GM20000 (cell line): ENCODE measurements at regions not wholly inside any gene's neighbourhood (a gene's known extent, or its start where the extent isn't known, plus 50 kb on each side); places are given as distances from the start of the nearest gene placed in this dataset.

Experiments used
- DNase-seq: peaks from one replicate; pipeline ENCODE4 v3.0.0; 2012; ENCODE audit warnings: low spot score
- TF ChIP-seq, protein P1 (sequence below): IDR thresholded peaks from 2 replicates; pipeline ENCODE4 v1.5.1; 2012; ENCODE audit warnings: mild to moderate bottlenecking, control low read depth; ENCODE audit errors: extremely low read depth, missing control alignments

DNA sequence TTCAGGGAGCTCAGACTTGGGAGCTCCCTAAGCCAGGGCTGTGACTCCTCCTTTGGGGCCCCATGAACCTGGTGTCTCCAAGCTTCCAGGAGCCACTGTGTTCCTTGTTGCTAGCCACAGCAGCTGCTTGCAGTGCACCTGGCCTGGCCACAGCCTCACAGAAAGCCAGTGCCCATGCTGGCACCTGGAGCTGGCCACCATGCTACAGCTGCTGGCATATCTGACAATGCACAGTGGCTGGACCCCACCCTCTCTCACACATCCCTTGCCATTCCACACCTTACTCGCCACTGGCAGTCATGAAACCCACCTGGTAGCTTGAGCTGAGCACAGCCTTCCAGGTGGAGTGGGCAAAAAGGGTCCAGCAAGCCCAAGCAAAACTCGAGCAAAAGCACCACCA, 441.7 kb downstream of the ARAP2 start:
- TF ChIP-seq, protein P1, sequence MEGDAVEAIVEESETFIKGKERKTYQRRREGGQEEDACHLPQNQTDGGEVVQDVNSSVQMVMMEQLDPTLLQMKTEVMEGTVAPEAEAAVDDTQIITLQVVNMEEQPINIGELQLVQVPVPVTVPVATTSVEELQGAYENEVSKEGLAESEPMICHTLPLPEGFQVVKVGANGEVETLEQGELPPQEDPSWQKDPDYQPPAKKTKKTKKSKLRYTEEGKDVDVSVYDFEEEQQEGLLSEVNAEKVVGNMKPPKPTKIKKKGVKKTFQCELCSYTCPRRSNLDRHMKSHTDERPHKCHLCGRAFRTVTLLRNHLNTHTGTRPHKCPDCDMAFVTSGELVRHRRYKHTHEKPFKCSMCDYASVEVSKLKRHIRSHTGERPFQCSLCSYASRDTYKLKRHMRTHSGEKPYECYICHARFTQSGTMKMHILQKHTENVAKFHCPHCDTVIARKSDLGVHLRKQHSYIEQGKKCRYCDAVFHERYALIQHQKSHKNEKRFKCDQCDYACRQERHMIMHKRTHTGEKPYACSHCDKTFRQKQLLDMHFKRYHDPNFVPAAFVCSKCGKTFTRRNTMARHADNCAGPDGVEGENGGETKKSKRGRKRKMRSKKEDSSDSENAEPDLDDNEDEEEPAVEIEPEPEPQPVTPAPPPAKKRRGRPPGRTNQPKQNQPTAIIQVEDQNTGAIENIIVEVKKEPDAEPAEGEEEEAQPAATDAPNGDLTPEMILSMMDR: no peak
- DNase-seq: no peak

DNA sequence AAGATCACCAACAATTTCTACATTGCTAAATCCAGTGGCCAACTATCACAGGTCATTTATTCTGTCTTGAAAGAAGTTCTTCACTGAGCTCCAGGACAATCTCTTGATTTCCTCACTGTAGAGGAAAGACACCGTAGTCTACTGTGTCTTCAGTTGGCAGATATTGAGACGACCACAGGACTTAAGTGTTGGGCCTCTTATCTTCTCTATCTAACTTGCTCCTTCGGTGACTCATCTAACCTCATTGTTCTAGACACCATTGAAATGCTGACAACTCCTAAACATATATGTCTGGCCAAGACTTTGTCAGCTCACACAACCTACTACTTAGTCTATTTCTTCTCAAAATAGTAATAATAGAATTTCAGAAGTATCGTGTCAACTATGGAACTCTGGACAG, 425.8 kb downstream of the ARAP2 start:
- DNase-seq: no peak
- TF ChIP-seq, protein P1: no peak

DNA sequence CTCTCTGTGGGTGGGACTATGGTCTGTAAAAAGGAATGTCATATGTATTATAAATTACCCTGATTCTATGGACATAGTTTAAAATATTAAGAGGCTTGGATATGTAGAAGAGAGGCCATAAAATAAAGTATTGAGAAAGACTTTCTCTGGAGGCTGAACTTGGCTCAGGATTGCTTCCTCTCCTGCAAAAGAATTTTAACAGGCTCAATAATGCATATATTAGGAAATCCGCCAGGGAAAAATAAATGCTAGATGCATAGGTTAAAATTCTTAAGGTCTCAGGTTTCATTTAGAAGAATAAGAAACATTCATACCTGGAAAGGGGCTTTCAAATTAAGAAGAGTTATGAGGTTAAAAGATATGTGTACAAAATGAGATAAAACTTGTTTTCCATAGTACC, 424.3 kb downstream of the ARAP2 start:
- no peak for DNase-seq

DNA sequence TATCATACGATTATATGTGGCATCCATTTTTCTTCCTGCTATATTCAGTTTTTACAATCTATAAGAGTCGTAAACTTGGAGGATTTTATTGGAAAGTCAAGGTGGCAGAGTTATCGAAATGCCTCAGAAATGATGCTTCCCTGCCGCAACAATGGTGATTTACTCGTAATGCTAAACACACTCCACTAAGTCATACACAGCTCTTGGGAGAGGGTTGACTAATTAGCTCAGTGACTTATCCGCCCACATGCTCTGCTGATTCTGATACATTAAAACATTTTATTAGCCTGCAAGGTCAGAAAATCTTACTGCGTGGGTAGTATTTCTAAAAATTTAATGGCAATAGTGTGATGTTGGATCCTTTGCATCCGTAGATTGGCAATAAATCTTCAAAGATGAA, 420.1 kb downstream of the ARAP2 start:
- DNase-seq: no peak
- TF ChIP-seq, protein P1: no peak

More for the DNA sequence above, 424.3 kb downstream of the ARAP2 start:
- TF ChIP-seq, protein P1: no peak

DNA sequence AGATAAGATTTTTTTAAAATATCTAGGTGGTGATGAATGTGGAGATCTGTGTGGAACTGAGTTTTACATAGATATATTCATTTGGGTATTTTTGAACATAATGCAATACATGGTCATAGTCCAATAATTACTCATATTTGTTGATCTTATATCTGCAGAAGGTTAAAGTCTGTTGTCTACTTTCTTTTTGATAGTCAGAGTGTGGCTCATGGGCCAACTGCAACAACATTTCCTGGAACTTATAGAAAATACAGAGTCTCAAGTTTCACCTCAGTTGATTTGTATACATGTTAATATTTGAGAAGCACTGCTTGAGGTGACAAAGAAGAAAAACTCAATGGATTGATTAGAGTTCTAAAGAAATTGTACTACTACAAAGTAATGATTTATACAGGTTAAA, 408.4 kb downstream of the ARAP2 start:
- no peak for DNase-seq
- TF ChIP-seq, protein P1: no peak

DNA sequence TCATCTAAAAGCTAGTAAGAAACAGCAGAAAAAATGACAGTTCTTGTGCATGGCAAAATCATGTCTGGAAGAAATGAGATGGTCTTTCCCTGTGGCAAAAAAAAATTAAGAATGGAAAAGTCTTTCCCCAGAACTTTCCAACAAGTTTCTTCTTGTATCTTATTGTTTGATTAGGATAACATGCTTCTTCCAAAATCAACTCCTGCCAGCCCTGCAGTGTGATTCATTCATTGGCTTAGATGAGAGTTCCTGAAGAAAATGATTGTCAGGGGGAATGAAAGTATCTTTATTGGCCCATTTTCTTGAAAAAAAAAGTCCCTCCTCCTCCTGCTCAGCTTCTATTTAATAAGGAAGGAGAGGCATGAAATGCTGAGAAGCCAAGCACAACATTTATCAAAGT, 407.7 kb downstream of the ARAP2 start:
- DNase-seq: no peak
- TF ChIP-seq, protein P1: no peak

DNA sequence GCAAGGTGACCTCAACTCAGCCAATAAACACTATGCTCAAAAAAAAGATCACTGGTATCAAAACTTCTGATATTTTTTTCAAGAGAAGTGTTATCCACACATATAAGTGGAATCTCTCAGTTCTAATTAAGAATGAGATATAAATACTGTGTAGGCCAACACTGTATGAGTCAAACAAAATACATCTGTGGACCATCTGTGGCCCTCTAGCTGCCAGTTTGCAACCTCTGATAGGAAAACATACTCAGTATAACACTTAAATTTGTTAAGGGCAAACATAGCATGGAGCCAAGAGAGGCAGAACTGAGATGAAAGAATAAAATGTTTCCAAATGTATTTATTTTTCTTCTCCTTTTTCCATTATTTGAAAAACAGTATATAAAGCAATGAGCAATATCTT, 377.3 kb downstream of the ARAP2 start:
- DNase-seq: no peak
- TF ChIP-seq, protein P1: no peak
